Tibial nerve (tissue), 4 donors: ENCODE measurements at regions not wholly inside any gene's neighbourhood (a gene's known extent, or its start where the extent isn't known, plus 50 kb on each side); places are given as distances from the start of the nearest gene placed in this dataset.
"Not testable (repeated sequence)": the region's sequence is repeated elsewhere in the genome, so short reads cannot be mapped to it uniquely, and the experiment has no call there.

Experiments
- CTCF ChIP-seq, 5 experiments: fragments of 200-600 bp in 3 of 5; fragments of 450-650 bp in 2 of 5; sonication (generic) in 3 of 5; IDR thresholded peaks; one replicate each; pipeline ENCODE4 v1.5.1; 2016 to 2019; ENCODE audit warnings: antibody characterized with exemption in 5 of 5, mild to moderate bottlenecking in 3 of 5, moderate library complexity in 2 of 5
- EP300 ChIP-seq, 2 donors: sonication (generic); formaldehyde crosslinking; IDR thresholded peaks; one replicate each; pipeline ENCODE4 v1.6.1; 2017; ENCODE audit warnings: antibody characterized with exemption in 2 of 2, mild to moderate bottlenecking in 1 of 2

- not testable (repeated sequence) for TF ChIP-seq CTCF, EP300 (IDR thresholded peaks at IDR 0.05)
Measured at GRCh38 chr18:34534642-34535041, 175.5 kb upstream of the DTNA start.
